MM.1S (cell line): ENCODE measurements at regions not wholly inside any gene's neighbourhood (a gene's known extent, or its start where the extent isn't known, plus 50 kb on each side); places are given as distances from the start of the nearest gene placed in this dataset.

Source experiments
- CTCF ChIP-seq: fragments of 300-600 bp; sonication (generic); IDR thresholded peaks from 2 replicates; pipeline ENCODE4 v1.5.1; 2016; ENCODE audit warnings: antibody characterized with exemption, low read length, mixed read lengths
- EZH2 ChIP-seq: fragments of 300-600 bp; sonication (generic); optimal IDR thresholded peaks from 2 replicates; pipeline ENCODE3; 2017; ENCODE audit warnings: low read depth, mild to moderate bottlenecking, antibody characterized with exemption, low read length, mixed read lengths
- EZH2phosphoT487 ChIP-seq: fragments of 300-600 bp; sonication (generic); IDR thresholded peaks from 2 replicates; pipeline ENCODE4 v1.6.1; 2018; ENCODE audit warnings: antibody characterized with exemption, low read length

- TF ChIP-seq EZH2: no peak
- no peak for TF ChIP-seq CTCF
- no peak for TF ChIP-seq EZH2phosphoT487
These were observed 2576.8 kb downstream of the PCDH7 start for GRCh38 chr4:33296876-33297455.
